ENCODE measurements at regions not wholly inside any gene's neighbourhood (a gene's known extent, or its start where the extent isn't known, plus 50 kb on each side); places are given as distances from the start of the nearest gene placed in this dataset.

DNA sequence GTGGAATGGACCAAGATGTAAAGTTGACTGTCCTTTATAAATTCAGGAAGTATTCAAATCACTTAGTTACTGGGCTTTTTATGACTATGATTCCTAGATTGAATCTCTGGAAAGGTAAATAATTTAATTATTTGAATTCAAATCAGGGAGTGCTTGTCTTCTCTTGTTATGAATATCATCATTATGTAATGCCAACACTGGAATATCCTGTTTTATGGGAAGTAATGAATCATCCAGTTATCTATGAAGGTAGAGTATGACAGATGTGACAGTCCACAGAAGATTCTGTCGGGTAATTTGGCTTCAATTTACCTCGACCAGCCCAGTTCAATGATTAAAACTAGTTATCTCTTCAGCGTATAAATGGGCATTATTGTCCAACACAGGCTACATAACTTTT is 141.0 kb upstream of the NUDT12 start:
- Histone ChIP-seq H3K79me2 (ENCODE audit: insufficient read depth, low read length) (no peaks in the 10 kb centered on the region), H3K4me1 (ENCODE audit: insufficient read depth, low read length, severe bottlenecking) (no peaks in the 10 kb centered on the region), H3K4me2 (ENCODE audit: low read length) (no peak overlapping the region), H3K9me3 (ENCODE audit: low read length) (no peaks in the 10 kb centered on the region), H3K9me2 (ENCODE audit: low read depth, low read length) (no peaks in the 10 kb centered on the region), H3K27ac (ENCODE audit: low read depth, low read length, poor library complexity, severe bottlenecking) (no peak overlapping the region), H3K36me3 (ENCODE audit: insufficient read depth, low read length) (no peaks in the 10 kb centered on the region), H3K27me3 (ENCODE audit: insufficient read depth, low read length) (no peaks in the 10 kb centered on the region), H4K20me1 (ENCODE audit: insufficient read depth, low read length) (no peaks in the 10 kb centered on the region), H3K4me3 (ENCODE audit: low read depth, low read length, poor library complexity, severe bottlenecking) (no peak overlapping the region), H3K9ac (ENCODE audit: low read length) (no peak overlapping the region), H2AFZ (ENCODE audit: low read length) (no peak overlapping the region), H3F3A (ENCODE audit: insufficient read depth, low read length) (no peaks in the 10 kb centered on the region)
- TF ChIP-seq, protein P1, sequence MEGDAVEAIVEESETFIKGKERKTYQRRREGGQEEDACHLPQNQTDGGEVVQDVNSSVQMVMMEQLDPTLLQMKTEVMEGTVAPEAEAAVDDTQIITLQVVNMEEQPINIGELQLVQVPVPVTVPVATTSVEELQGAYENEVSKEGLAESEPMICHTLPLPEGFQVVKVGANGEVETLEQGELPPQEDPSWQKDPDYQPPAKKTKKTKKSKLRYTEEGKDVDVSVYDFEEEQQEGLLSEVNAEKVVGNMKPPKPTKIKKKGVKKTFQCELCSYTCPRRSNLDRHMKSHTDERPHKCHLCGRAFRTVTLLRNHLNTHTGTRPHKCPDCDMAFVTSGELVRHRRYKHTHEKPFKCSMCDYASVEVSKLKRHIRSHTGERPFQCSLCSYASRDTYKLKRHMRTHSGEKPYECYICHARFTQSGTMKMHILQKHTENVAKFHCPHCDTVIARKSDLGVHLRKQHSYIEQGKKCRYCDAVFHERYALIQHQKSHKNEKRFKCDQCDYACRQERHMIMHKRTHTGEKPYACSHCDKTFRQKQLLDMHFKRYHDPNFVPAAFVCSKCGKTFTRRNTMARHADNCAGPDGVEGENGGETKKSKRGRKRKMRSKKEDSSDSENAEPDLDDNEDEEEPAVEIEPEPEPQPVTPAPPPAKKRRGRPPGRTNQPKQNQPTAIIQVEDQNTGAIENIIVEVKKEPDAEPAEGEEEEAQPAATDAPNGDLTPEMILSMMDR (IDR thresholded peaks at IDR 0.05; ENCODE audit: low read length), result no peak
- TF ChIP-seq EZH2 (IDR thresholded peaks at IDR 0.05; ENCODE audit: borderline replicate concordance, low read length), result no peak

DNA sequence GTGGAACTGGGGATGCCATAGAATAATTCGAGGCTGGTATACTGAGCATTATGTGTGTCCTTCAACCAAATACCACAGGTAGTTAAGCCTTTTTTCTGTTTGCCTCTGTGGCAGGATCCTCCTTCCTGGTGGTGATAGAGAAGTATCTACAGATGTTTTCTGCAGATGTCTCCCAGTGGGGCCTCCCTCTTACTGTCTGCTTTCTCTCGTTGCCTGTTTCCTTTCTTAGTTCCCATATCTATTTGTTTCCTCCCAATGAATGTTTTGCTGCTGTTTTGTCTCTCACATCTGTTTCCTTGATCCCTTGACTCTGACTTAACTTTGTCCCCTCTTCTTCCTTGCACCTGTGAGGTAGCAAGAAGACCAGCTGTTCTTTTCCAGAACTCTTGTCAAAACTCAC is 130.9 kb upstream of the NUDT12 start:
- Histone ChIP-seq H3F3A (ENCODE audit: insufficient read depth, low read length) (no peaks in the 10 kb centered on the region), H3K4me2 (ENCODE audit: low read length) (no peak overlapping the region), H3K27ac (ENCODE audit: low read depth, low read length, poor library complexity, severe bottlenecking) (no peak overlapping the region), H3K9me3 (ENCODE audit: low read length) (no peaks in the 10 kb centered on the region), H3K9me2 (ENCODE audit: low read depth, low read length) (no peaks in the 10 kb centered on the region), H4K20me1 (ENCODE audit: insufficient read depth, low read length) (no peaks in the 10 kb centered on the region), H2AFZ (ENCODE audit: low read length) (no peak overlapping the region), H3K27me3 (ENCODE audit: insufficient read depth, low read length) (no peaks in the 10 kb centered on the region), H3K4me1 (ENCODE audit: insufficient read depth, low read length, severe bottlenecking) (no peaks in the 10 kb centered on the region), H3K79me2 (ENCODE audit: insufficient read depth, low read length) (no peaks in the 10 kb centered on the region), H3K36me3 (ENCODE audit: insufficient read depth, low read length) (no peaks in the 10 kb centered on the region), H3K4me3 (ENCODE audit: low read depth, low read length, poor library complexity, severe bottlenecking) (no peak overlapping the region), H3K9ac (ENCODE audit: low read length) (no peak overlapping the region)
- TF ChIP-seq, protein P1 (IDR thresholded peaks at IDR 0.05; ENCODE audit: low read length), result no peak
- no peak for TF ChIP-seq EZH2 (IDR thresholded peaks at IDR 0.05; ENCODE audit: borderline replicate concordance, low read length)

DNA sequence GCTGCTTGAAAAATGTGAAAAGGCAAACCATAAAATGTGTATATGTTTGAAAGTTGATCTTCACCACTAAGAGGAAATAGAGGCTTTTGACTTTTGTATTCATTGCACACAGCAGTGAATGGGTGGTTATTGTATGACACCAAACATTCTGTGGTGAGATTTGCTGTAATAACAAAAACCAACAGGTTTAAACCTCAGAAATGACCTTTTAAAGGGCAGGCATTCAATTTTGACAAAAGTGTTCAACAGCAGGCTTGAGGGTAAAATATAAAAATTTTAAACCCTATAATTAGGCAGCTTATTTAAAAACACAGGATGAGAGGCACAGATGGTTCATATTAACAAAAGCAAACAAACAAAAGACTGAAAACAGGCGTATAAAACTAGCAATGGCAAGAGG is 128.1 kb upstream of the NUDT12 start:
- H3K4me1 ChIP-seq (ENCODE audit: insufficient read depth, low read length, severe bottlenecking), result no peaks in the 10 kb centered on the region
- no peaks in the 10 kb centered on the region for H3K9me3 ChIP-seq (ENCODE audit: low read length)
- H2AFZ ChIP-seq (ENCODE audit: low read length), result no peak overlapping the region
- H3F3A ChIP-seq (ENCODE audit: insufficient read depth, low read length), result no peaks in the 10 kb centered on the region
- TF ChIP-seq EZH2 (IDR thresholded peaks at IDR 0.05; ENCODE audit: borderline replicate concordance, low read length), result no peak
- TF ChIP-seq, protein P1 (IDR thresholded peaks at IDR 0.05; ENCODE audit: low read length), result no peak
- H3K9ac ChIP-seq (ENCODE audit: low read length), result no peak overlapping the region
- no peak overlapping the region for H3K4me3 ChIP-seq (ENCODE audit: low read depth, low read length, poor library complexity, severe bottlenecking)
- no peak overlapping the region for H3K27ac ChIP-seq (ENCODE audit: low read depth, low read length, poor library complexity, severe bottlenecking)
- H4K20me1 ChIP-seq (ENCODE audit: insufficient read depth, low read length), result no peaks in the 10 kb centered on the region
- H3K4me2 ChIP-seq (ENCODE audit: low read length), result no peak overlapping the region
- H3K9me2 ChIP-seq (ENCODE audit: low read depth, low read length), result no peaks in the 10 kb centered on the region
- no peaks in the 10 kb centered on the region for H3K27me3 ChIP-seq (ENCODE audit: insufficient read depth, low read length)
- no peaks in the 10 kb centered on the region for H3K79me2 ChIP-seq (ENCODE audit: insufficient read depth, low read length)
- no peaks in the 10 kb centered on the region for H3K36me3 ChIP-seq (ENCODE audit: insufficient read depth, low read length)
